Stimulated activated CD4-positive, alpha-beta T cell treated with anti-CD3 and anti-CD28 coated beads, Interleukin-15, amount 100 ng/mL, for 24 hours (primary cell): ENCODE measurements at regions not wholly inside any gene's neighbourhood (a gene's known extent, or its start where the extent isn't known, plus 50 kb on each side); places are given as distances from the start of the nearest gene placed in this dataset.
"Not testable (repeated sequence)": the region's sequence is repeated elsewhere in the genome, so short reads cannot be mapped to it uniquely, and the experiment has no call there.

Experiments
- DNase-seq: peaks from one replicate; pipeline ENCODE4 v3.0.0-alpha.2; 2020

DNA sequence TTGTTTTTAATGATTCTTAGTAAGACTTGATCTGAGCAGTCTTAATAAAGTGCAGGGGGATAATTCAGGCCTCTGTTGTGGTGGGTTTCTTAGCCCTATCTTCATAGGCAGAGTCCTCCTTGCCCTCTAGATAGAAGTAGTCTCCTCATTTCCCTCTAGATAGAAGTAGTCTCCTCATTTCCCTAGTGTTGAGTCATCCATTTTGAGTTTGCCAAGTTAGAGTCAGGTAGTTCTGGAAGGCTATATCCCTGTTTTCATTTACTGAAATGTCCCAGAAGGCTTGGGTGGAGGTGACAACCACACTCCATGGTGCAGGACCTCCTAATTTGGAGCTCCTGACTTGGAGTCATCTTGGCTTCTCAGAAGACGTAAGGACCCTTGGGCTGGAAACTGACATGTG lies 384.6 kb downstream of the MLLT3 start:
- no peak for DNase-seq

DNA sequence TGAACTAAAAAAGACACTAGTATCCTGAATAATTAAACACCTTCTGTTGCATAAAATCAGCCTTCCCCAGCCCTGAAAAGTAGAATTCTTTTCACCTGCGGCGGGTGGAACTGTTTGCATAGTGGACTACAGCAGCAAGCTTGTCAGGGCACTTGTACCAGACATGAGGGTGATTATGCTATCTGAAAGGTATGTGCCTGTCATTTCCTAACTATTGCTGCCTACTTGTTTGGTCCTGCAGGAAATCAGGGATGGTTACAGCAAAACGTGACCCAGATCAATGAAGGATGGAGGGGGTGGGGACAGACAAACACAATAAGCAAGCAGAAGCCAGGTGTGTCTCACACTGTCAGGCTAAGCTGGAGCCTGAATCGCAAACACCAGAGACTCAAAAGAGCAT lies 385.6 kb downstream of the MLLT3 start:
- DNase-seq, result no peak

DNA sequence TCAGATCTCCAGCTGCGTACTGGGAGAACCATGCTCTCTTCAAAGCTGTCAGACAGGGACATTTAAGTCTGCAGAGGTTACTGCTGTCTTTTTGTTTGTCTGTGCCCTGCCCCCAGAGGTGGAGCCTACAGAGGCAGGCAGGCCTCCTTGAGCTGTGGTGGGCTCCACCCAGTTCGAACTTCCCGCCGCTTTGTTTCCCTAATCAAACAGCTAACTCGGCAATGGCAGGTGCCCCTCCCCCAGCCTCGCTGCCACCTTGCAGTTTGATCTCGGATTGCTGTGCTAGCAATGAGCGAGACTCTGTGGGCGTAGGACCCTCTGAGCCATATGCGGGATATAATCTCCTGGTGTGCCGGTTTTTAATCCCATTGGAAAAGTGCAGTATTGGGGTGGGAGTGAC lies 387.1 kb downstream of the MLLT3 start:
- not testable (repeated sequence) for DNase-seq

DNA sequence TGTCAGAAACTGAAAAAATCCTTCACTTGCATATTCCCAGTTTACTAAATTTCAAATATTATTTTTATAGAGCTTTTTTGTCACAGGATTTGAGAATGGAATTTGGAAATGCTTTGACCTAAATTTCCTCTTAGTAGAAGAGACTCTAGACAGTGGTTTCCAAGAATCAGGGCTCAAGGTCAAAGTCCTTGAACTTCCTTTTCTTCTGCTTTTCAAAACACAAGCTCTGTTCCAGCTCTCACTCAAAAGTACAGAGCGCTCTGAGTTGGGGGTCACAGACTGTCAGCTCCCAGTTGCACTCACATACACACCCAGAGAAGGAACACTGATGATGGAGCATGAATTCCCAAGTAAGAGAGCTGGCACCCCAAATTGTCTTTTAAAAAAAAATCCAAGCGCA lies 394.2 kb downstream of the MLLT3 start:
- no peak for DNase-seq

DNA sequence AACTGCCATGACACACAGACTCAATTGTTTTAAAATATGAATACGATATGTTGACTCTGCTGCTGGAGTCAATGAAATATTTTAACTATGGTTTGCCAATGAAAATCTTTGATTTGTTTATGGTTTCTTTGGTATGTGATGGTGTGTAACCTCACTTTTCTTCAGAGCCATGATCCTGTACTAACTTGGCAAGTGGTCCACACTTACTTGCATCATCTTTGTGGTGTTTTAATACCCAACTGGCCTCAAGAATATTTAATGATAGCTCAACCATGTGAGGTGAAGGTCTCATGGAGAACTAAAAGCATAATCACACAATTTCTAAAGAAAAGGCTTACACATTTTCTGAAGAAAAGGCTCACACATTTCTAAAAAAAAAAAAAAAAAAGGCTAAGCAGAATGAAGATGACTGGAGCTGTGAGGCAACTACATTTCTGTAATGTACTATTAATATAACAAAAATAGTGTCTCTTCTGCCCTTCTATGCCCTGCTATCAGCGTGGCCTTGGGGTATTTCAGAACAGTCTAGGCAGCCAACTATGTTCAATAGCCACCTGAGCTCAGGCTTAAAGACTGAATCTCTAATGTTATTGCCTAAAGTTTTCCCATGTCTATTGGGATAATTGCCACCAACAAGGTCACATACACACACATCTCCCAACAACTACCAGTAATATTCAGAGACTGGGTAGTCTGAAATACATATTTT lies 395.0 kb downstream of the MLLT3 start:
- DNase-seq, result no peak

DNA sequence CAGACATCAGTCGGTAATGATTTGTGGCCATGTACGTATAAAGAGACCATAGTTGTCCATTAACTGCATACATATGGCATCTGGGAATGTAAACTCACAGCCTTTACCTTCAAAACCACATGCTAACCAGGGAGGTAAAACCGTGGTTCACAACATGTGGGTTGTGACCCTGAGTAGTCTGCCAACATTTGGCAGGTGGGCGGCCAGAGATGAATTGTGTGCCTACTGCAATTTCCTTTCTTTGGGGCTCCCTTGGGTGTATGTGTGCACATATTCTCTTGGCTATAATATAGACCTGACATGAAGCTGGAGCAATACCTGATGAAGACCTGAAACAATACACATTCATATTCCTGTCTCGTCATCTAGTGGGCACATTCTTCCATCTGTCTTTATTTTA lies 396.0 kb downstream of the MLLT3 start:
- no peak for DNase-seq

DNA sequence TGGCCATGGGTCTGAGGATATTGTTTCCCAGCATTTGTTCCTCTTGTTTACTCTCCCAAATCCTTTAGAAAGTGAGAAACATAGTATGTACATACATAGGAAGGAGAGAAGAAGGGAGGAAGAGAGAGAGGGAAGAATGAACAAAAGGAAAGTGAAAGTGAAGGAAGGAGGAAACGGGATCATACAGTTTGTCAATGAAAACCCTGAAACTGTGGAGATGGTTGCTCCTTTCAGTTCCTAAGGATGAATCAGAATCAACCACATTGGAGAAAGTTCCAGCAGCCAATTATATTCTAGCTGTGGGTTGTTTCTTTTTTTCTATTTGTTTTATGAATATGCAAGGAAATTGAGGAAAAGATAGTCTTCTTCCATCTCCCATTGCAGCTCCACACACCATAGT lies 396.5 kb downstream of the MLLT3 start:
- no peak for DNase-seq

DNA sequence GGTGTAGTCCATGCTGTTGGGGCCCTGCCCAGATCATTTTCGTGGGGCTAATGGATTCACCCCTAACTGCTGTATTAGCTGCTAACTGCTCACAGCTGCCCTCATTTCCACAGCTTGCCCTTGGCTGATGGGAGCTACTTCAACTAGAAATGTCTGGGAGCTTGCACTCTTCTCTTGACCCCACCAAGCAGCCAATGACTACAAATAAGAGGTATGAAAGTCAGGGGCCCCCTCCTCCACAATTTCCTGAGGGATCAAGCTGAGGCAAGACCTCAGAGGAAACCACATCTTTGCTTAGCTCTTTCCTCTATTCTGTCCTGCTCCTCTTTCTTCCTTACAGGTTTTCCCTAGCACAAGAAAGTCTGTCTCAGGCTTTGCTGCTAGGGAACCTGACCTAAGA lies 397.5 kb downstream of the MLLT3 start:
- DNase-seq, result no peak

DNA sequence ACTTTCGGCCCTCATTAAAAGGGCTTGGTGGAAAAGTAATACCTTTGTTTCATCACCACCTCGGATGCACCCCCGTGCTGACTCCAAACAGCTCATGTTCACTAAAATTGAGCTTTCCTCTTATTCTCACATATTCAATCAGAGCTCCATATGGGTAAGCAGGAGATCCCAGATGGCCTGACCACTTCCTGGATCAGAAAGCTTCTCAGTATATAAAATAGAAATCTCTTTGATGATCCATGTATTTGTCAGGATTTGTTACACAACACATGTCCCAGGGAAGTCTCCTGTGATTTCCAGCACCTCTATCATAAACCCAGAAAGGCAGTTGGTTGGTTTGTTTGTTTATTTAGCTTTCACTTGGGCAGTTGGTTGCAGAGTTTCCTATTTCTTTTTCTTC lies 402.0 kb downstream of the MLLT3 start:
- no peak for DNase-seq

DNA sequence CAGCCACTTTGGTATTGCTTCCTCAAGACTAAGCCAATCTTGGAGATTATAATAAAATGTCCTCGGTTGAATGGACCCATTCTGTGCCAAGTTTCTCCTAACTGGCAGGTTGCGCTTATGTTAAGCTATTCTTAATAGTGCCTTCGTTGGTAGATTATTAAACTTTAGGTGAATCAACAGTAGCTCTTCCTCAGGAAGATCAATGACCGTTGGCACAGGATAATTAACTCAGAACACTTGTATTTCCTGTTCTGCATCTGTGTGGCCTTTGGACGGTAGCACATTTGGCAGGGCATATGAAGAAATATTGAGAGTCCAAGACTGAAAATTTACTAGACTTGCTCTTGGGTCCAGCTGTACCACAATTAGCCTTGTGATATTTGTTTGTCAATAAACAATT lies 402.9 kb downstream of the MLLT3 start:
- no peak for DNase-seq

DNA sequence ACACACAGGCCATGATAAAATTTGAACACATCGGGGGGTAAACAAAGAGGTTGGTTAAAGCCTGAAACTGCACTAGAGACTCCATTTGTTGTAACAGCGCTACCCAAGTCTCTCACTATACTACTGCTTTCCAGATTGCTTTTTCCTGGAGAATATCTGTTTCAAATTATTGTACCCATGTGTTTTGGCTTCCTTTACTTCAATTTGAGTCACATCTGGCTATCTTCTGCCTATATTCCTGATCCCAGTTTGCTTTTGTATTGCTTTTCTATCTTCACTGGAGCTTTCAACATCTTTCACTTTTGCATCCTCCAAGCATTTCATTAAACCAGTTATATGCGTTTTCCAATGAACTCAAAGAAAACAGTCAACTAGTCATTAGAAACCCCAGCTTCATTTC lies 404.7 kb downstream of the MLLT3 start:
- DNase-seq, result no peak

DNA sequence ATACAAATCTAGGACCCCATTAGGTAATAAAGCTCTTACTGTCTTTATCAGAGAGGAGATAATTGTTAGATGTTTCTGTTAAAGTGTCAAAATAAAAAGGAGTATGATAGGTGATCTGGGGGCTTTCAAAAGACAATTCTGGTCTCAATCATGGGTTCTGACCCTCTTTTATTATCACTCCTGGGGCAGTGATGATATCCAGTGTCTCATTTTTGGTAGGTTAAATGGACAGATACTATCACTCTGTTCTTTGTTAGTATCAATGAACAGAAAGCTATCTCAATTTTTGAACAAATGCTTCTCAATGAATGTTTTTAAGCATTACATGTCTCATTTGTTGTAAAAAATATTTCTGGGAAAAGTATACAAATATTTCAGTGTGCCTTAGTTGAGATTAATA lies 405.9 kb downstream of the MLLT3 start:
- no peak for DNase-seq

DNA sequence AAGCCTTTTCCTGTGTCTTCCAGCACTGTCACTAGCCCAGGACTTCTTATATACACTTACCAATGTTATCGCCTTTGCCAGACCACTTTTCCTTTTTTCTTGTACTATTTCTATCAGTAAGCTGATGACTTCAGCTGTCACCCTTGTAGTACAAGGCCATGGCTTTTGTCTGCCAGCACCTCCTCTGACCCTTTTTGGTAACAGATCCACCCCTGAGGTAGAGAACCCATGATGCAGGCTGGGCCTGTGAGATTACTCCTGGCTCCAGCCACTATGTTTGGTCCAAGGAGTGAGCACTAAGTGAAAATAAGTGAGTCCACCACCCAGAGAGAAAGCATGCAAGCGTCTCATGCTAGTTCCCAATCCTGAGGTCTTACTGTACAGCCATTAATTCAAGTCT lies 406.7 kb downstream of the MLLT3 start:
- DNase-seq, result no peak

DNA sequence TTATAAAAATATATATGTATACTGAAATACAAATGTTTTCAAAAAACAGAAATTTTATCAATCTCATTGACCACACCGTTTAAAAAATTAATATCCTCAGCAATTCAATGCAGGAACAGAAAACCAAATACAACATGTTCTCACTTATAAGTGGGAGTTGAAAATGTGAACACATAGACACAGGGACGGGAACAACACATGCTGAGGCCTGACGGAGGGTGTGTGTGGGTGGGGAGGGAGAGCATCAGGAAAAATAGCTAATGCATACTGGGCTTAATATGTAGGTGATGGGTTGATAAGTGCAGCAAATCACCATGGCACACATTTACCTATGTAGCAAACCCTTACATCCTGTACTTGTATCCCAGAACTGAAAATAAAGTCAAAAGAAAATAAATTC lies 409.5 kb downstream of the MLLT3 start:
- DNase-seq, result no peak

DNA sequence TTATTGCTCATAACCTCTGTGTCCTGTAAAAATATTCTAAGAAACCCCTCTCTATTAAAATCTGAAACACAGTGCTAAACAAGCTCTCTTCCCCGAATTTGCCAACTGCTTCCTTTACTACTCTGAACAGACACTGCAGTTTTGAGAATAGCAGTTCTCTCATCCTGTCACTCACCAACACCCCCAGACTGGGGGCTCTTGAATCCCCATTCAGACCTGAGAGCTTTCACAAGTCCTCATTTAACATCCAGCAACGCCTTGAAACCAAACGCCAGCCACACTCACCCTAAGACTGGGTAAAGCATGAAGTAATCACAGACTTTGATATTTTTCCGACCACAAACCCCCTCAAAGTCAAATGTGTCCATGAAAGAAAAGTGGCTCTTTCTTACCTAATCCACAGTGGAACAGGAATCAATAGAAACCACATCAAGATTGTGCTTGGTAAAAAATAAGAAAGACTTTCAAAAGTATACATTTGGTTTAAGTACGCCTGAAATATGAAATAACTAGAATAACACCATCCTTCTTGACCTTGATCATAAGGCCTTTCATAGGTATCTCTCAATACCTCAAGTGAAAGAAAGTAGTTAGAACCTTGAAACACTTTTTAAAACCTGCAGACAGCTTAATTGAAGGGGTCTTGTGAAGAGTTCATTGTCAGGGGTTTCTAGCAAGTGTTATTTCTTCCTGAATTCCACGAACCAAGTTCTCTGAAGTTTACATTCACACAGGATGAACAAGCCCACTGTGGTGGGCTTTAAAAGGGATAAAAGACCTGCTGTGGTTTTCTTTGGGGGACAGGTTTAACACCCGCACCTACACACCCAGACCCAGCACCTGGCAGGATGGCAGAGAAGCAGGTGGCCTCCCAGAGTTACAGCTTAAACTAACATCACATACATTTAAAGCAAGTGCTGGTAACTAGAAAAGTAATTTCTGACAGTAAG lies 412.6 kb downstream of the MLLT3 start:
- peak; percentile 74 for DNase-seq

DNA sequence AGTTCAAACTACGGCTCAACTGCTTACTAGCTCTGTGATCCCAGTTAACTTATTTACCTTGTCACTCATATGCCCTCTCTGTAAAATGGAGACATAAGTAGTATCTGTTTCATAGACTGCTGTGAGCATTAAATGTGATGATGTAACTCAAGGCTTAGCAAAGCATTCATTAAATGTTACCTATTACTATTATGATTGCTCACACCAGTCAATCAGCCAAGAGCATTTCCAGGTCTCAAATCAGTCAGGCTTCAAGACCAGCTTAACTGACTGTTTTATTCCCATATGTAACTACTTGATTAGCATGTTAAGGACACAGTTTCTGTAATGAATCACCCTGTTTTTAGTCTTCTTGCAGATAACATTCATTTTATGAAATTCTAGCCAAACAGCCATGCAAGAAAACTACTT lies 413.3 kb downstream of the MLLT3 start:
- no peak for DNase-seq

DNA sequence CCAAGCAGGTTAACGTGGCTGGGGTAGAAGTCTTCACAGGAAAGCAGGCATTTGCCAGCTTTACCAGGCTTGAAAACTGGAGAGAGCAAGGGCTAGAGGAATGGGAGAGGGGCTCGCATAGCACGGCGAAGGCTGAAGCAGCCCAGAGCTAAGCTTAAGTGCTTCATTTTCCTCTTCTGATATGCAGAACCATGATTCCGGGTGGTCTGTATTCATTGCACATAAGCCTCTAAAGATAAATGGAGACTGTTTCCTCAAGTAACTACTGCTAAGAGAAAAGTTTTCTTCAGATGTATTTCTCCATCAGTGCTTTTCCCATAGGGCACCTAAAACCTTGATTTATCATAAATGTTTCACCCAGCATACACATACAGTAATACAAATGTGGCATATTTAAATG lies 414.1 kb downstream of the MLLT3 start:
- no peak for DNase-seq

DNA sequence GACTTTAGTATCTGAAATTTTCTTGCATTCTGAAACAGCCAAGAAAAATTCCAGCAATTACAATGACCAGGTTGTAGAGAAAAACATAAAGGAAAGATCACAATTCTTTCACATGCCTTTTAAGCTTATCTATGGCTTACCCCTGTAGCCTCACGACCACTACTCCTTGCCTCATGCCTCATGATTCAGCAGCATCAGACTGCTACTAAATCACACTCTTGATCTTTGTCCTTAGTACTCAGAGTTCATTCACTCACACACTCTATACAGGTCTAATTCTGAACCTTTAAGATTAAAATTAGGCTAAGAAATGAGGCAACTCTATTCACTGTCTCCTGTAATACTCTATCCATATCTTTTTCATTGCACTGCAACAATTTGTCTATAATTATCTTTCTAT lies 415.1 kb downstream of the MLLT3 start:
- no peak for DNase-seq

DNA sequence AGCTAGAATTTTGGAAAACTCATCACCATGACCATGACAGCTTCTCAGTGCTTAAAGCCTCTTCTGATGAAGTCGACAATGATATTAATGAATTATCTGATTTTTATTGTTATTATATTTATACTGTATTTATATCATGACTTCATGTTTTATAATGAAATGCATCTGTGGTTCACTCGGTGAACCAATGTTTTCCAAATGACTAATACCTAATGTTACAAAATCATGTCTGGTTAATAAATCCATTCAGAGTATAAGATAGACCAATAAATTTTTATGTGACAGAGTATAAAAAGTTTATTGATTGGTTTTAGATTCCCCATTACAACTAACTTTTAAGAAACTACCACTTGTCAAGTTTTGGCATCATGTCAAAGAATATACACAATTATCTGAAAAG lies 416.5 kb downstream of the MLLT3 start:
- no peak for DNase-seq

DNA sequence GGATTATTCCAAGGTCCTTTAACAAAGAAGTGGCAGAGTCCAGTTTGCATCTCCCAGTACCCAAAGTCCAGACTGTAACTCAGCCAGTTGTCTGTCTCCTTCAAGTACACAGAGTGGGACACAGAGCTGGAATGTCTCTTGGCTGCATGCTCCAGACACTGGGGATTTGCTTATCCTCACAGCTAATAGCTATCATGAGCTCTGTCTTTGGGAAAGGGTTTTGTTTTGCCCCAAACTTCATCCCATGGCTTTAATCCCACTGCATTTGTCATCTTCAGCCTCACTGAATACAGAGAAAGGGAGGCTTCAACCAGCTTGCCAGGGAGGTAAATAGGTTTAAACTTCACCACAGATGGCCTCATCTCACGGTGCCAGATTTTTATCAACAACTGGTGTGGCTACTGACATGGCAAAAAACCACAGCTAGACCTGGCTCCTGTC lies 412.2 kb upstream of the SLC24A2 start:
- DNase-seq, result no peak

DNA sequence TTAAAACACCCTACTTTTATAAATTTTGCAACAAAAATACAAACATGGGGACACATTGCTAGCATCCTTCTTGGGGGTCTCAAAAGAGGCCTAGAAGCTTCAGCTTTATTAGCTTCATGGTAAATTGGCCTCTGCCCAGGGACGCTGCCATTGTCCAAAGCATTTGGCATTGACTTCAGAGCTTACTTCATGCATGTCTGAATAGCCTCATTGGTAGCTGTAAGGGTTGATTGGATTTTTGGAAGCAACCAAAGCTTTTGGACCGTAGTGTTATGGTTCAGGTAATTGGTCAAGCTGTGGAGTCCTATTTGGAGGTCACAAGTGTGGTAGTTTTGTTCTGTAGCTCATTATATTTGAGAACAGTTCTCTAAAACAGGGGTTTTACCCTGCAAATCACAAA lies 411.7 kb upstream of the SLC24A2 start:
- DNase-seq, result no peak

DNA sequence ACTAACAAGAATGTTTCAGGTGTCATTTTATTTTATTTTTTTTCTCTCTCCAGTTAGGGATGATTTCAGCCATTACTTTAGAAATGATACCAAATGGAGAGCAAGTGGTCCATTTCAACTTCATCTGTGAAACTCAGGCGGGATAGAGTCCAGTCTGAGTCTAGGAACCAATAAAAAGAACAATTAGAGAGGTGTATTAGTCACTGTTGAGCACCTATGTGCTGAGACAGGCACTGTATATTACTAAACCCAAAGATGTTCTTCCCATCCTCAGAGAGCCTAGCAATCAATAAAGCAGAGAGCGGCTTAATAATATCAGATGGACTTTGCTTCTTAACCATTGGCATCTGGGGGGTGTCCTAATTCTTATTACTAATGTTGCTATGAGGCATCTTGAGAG lies 410.3 kb upstream of the SLC24A2 start:
- no peak for DNase-seq

DNA sequence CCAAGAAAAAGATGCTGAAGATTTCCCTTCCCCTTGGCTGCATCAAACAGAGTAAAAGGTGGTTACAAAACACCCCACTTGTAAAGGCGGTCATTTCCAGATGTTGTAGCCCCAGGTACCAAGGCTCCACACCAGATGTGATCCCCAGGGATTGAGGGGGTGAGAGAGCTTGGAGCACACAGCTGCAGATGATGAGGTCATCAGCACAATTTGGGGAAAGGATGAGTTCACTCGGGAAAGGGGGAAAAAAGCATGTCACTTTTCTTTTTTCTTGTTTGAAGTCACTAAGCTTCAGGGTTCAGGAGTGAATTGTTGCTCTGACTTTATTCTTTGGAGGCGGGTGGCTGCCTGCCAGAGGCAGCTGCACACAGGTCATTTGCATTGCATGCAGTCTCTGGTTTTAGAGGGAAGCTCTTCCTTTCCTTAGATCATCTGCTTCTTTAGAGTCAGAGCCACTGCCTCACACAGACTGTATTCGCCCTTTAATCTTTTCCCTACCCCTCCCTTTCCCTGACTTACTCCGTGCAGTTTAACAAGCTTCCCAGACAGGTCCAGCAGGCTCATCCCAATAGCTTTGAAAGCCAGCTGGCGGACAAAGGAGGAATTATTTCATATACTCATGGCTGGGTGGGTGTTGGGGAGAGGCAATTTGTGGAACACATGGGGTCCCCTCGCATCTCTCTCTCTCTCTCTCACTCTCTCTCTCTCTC lies 409.3 kb upstream of the SLC24A2 start:
- no peak for DNase-seq
